ENCODE measurements at regions not wholly inside any gene's neighbourhood (a gene's known extent, or its start where the extent isn't known, plus 50 kb on each side); places are given as distances from the start of the nearest gene placed in this dataset.
A peak's percentile ranks its signal among the peaks of the same experiment; 100 is the strongest.

- Histone ChIP-seq H3K79me2 (ENCODE audit: insufficient read depth, low read length) (no peaks in the 10 kb centered on the region), H3K27me3 (ENCODE audit: insufficient read depth, low read length) (peaks cover 16% of the 10 kb centered on the region), H3K9me3 (ENCODE audit: insufficient read depth, low read depth, low read length) (no peaks in the 10 kb centered on the region), H3K9ac (ENCODE audit: low read length) (no peak overlapping the region), H3K27ac (ENCODE audit: low read depth, low read length) (no peak overlapping the region), H2AFZ (ENCODE audit: low read depth, low read length) (peak overlapping the region; percentile 18), H3K4me1 (ENCODE audit: insufficient read depth, low read length) (no peaks in the 10 kb centered on the region), H3K4me3 (ENCODE audit: insufficient read depth, low read depth, low read length) (peak overlapping the region; percentile 42), H3K36me3 (ENCODE audit: insufficient read depth, low read length) (no peaks in the 10 kb centered on the region), H4K20me1 (ENCODE audit: insufficient read depth, low read length) (no peaks in the 10 kb centered on the region), H3K4me2 (ENCODE audit: low read length) (peak overlapping the region; percentile 87)
- no peak overlapping the region for H3K27ac Mint-ChIP-seq (ENCODE audit: unreplicated experiment)
- H3K4me1 Mint-ChIP-seq (ENCODE audit: low read depth, unreplicated experiment), result peaks cover 4% of the 10 kb centered on the region
- H3K4me3 Mint-ChIP-seq (ENCODE audit: unreplicated experiment), result peak overlapping the region; percentile 80
- TF ChIP-seq, protein P1, sequence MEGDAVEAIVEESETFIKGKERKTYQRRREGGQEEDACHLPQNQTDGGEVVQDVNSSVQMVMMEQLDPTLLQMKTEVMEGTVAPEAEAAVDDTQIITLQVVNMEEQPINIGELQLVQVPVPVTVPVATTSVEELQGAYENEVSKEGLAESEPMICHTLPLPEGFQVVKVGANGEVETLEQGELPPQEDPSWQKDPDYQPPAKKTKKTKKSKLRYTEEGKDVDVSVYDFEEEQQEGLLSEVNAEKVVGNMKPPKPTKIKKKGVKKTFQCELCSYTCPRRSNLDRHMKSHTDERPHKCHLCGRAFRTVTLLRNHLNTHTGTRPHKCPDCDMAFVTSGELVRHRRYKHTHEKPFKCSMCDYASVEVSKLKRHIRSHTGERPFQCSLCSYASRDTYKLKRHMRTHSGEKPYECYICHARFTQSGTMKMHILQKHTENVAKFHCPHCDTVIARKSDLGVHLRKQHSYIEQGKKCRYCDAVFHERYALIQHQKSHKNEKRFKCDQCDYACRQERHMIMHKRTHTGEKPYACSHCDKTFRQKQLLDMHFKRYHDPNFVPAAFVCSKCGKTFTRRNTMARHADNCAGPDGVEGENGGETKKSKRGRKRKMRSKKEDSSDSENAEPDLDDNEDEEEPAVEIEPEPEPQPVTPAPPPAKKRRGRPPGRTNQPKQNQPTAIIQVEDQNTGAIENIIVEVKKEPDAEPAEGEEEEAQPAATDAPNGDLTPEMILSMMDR (IDR thresholded peaks at IDR 0.05; ENCODE audit: insufficient read depth, low read depth, low read length), result no peak
- peak; percentile 94 for TF ChIP-seq EZH2 (IDR thresholded peaks at IDR 0.05; ENCODE audit: insufficient read depth, low read length)
- H3K36me3 Mint-ChIP-seq (ENCODE audit: low read depth, unreplicated experiment), result no peaks in the 10 kb centered on the region
- FAIRE-seq (no peak), DNase-seq (ENCODE audit: low read depth) (no peak)
- peaks cover 27% of the 10 kb centered on the region for H3K27me3 Mint-ChIP-seq (ENCODE audit: low read depth, unreplicated experiment)
- H3K9me3 Mint-ChIP-seq (ENCODE audit: unreplicated experiment), result peaks cover 7% of the 10 kb centered on the region
Measured at GRCh38 chr2:132038179-132038882, 123.4 kb downstream of the ANKRD30BL start.

GRCh38 chr2:132037527-132038178, 124.1 kb downstream of the ANKRD30BL start:
- H3K4me2 ChIP-seq (ENCODE audit: low read length), result peak overlapping the region; percentile 87
- H3K27ac Mint-ChIP-seq (ENCODE audit: unreplicated experiment), result no peak overlapping the region
- no peak for FAIRE-seq

More at GRCh38 chr2:132037527-132038178, 124.1 kb downstream of the ANKRD30BL start:
- no peak overlapping the region for H3K27ac ChIP-seq (ENCODE audit: low read depth, low read length)
- TF ChIP-seq, protein P1 (IDR thresholded peaks at IDR 0.05; ENCODE audit: insufficient read depth, low read depth, low read length), result no peak
- no peak for TF ChIP-seq EZH2 (IDR thresholded peaks at IDR 0.05; ENCODE audit: insufficient read depth, low read length)
- no peaks in the 10 kb centered on the region for H4K20me1 ChIP-seq (ENCODE audit: insufficient read depth, low read length)
- H3K4me1 ChIP-seq (ENCODE audit: insufficient read depth, low read length), result no peaks in the 10 kb centered on the region
- peaks cover 26% of the 10 kb centered on the region for H3K27me3 Mint-ChIP-seq (ENCODE audit: low read depth, unreplicated experiment)
- no peaks in the 10 kb centered on the region for H3K9me3 ChIP-seq (ENCODE audit: insufficient read depth, low read depth, low read length)
- H3K36me3 Mint-ChIP-seq (ENCODE audit: low read depth, unreplicated experiment), result no peaks in the 10 kb centered on the region
- H3K79me2 ChIP-seq (ENCODE audit: insufficient read depth, low read length), result no peaks in the 10 kb centered on the region
- H3K36me3 ChIP-seq (ENCODE audit: insufficient read depth, low read length), result no peaks in the 10 kb centered on the region
- DNase-seq (ENCODE audit: low read depth), result peak; percentile 3
- peaks cover 4% of the 10 kb centered on the region for H3K4me1 Mint-ChIP-seq (ENCODE audit: low read depth, unreplicated experiment)
- H3K9me3 Mint-ChIP-seq (ENCODE audit: unreplicated experiment), result peaks cover 2% of the 10 kb centered on the region
- peak overlapping the region; percentile 80 for H3K4me3 Mint-ChIP-seq (ENCODE audit: unreplicated experiment)
- peak overlapping the region; percentile 42 for H3K4me3 ChIP-seq (ENCODE audit: insufficient read depth, low read depth, low read length)
- peak overlapping the region; percentile 18 for H2AFZ ChIP-seq (ENCODE audit: low read depth, low read length)
- no peak overlapping the region for H3K9ac ChIP-seq (ENCODE audit: low read length)
- peaks cover 16% of the 10 kb centered on the region for H3K27me3 ChIP-seq (ENCODE audit: insufficient read depth, low read length)

Measured in astrocyte (in vitro differentiated cells and primary cell).